Activated CD4-positive, alpha-beta T cell treated with anti-CD3 and anti-CD28 coated beads for 36 hours (primary cell): ENCODE measurements at regions not wholly inside any gene's neighbourhood (a gene's known extent, or its start where the extent isn't known, plus 50 kb on each side); places are given as distances from the start of the nearest gene placed in this dataset.

Source experiments
- ATAC-seq: fragments of 200-7000 bp; cut with Tn5 transposase; one replicate; pipeline ENCODE4 v1.10.0; 2021; ENCODE audit warnings: mild to moderate bottlenecking, moderate library complexity
- CTCF ChIA-PET: fragments of 350-600 bp; sonication (Branson Sonifier 250); formaldehyde crosslinking; loops from one replicate; lab custom pipeline; 2021; ENCODE audit warnings: antibody characterized with exemption; lab: Charles Lee
- POLR2A ChIA-PET: fragments of 350-600 bp; sonication (Branson Sonifier 250); formaldehyde crosslinking; loops from one replicate; lab custom pipeline; 2021; ENCODE audit warnings: antibody characterized with exemption, inconsistent platforms; lab: Charles Lee
- DNase-seq: peaks from one replicate; pipeline ENCODE4 v3.0.0-alpha.2; 2020
- H3K27ac Mint-ChIP-seq: one replicate; pipeline ENCODE4 v1.8.0; 2021; ENCODE audit warnings: mixed read lengths
- H3K27me3 Mint-ChIP-seq: one replicate; pipeline ENCODE4 v1.8.0; 2021; ENCODE audit warnings: mixed read lengths
- H3K36me3 Mint-ChIP-seq: one replicate; pipeline ENCODE4 v1.8.0; 2021; ENCODE audit warnings: low read depth, mixed read lengths
- H3K4me1 Mint-ChIP-seq: one replicate; pipeline ENCODE4 v1.8.0; 2021; ENCODE audit warnings: mixed read lengths
- H3K4me3 Mint-ChIP-seq: one replicate; pipeline ENCODE4 v1.8.0; 2021; ENCODE audit warnings: mild to moderate bottlenecking, moderate library complexity, mixed read lengths
- H3K9me3 Mint-ChIP-seq: one replicate; pipeline ENCODE4 v1.8.0; 2021; ENCODE audit warnings: low read depth, mixed read lengths
- intact Hi-C, 2 experiments: fragments of 100-400 bp; cut with DNase I in 1 of 2; cut with micrococcal nuclease in 1 of 2; formaldehyde crosslinking; loops; one replicate each; pipeline versions ENCODE4 v1.14.2 to v1.15.1; 2022 to 2024; cut with DNase I, micrococcal nuclease

DNA sequence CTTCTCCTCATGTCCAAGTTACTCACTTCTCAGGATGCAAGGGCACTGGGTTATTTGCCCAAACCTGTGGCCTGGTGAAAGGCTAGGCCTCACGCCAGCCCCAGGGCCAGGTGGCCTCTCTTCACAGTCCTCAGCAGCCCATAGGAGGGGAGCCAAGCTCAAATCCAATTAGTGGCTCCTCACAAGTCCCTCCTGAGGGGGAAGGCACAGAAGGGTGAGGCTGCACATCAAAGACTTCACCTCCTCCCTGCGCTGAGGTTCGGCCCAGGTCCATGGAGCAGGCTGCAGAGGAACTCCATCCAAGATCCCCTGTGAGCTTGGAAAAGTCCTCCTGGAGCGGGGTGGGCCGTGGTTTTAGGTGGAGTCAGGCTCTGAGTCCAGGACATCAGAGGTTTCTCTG lies 320.0 kb downstream of the FOXL1 start:
- Mint-ChIP-seq H3K36me3 (no peaks in the 10 kb centered on the region), H3K4me1 (no peaks in the 10 kb centered on the region), H3K27ac (no peak overlapping the region), H3K9me3 (no peaks in the 10 kb centered on the region), H3K4me3 (no peak overlapping the region), H3K27me3 (peaks cover 5% of the 10 kb centered on the region)
- POLR2A ChIA-PET: interaction anchor here (0.7 kb wide), 1 partner anchor 89 kb away, joined by 3 read pairs; no protein-coding TSS in a partner anchor
- intact Hi-C loops: no loop called here
- CTCF ChIA-PET: no interaction called here
- DNase-seq: no peak
- ATAC-seq: no peak

- no peaks in the 10 kb centered on the region for H3K36me3 Mint-ChIP-seq
- H3K4me1 Mint-ChIP-seq: no peaks in the 10 kb centered on the region
- H3K4me3 Mint-ChIP-seq: no peak overlapping the region
- no peaks in the 10 kb centered on the region for H3K9me3 Mint-ChIP-seq
- peaks cover 6% of the 10 kb centered on the region for H3K27me3 Mint-ChIP-seq
- DNase-seq (no peak), ATAC-seq (no peak)
- ChIA-PET POLR2A (no interaction called here), CTCF (no interaction called here)
- intact Hi-C loops: no loop called here
- no peak overlapping the region for H3K27ac Mint-ChIP-seq
Measured at GRCh38 chr16:86899151-86899550, 320.8 kb downstream of the FOXL1 start.

DNA sequence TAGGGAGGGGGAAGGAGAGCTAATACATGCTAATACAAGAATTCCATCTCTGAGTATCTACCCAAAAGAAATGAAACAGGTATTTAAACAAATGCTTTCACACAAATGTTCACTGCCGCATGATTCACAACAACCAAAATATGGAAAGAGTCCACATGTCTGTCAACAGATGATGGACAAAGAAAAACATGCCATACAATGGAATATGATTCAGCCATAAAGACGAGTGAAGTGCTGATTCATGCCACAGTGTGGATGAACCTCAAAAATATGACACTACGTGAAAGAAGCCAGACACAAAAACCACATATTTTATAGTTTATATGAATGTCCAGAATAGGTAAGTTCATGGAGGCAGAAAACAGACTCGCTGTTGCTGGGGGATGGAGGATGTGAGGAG lies 321.4 kb downstream of the FOXL1 start:
- H3K4me3 Mint-ChIP-seq: no peak overlapping the region
- no peak for DNase-seq
- ATAC-seq: no peak
- no peaks in the 10 kb centered on the region for H3K4me1 Mint-ChIP-seq
- no peaks in the 10 kb centered on the region for H3K36me3 Mint-ChIP-seq
- CTCF ChIA-PET: no interaction called here
- no peak overlapping the region for H3K27ac Mint-ChIP-seq
- POLR2A ChIA-PET: no interaction called here
- H3K27me3 Mint-ChIP-seq: peaks cover 7% of the 10 kb centered on the region
- no peaks in the 10 kb centered on the region for H3K9me3 Mint-ChIP-seq
- intact Hi-C loops: no loop called here

DNA sequence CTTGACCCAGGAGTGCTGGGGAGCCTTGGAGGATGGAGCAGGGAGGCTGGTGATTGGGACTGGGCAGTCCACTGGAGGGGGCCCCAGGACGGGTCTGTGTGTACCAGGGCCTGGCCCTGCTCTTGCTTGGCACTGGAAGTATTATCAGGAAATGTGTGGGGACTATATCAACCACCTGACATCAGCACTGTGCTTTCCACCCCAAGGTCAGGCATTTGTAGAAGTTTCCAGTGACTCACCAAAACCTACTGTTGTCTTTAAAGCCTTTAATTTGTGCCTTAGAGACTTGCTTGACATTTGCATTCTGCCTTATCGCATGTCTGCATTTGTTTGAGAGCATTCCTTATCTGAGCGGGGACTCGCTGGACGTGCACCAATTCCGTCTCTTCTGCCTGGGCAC lies 323.1 kb downstream of the FOXL1 start:
- ATAC-seq (no peak), DNase-seq (no peak)
- CTCF ChIA-PET: no interaction called here
- POLR2A ChIA-PET: no interaction called here
- H3K27me3 Mint-ChIP-seq: peaks cover 9% of the 10 kb centered on the region
- intact Hi-C loops: no loop called here
- no peaks in the 10 kb centered on the region for H3K36me3 Mint-ChIP-seq
- H3K4me1 Mint-ChIP-seq: no peaks in the 10 kb centered on the region
- H3K4me3 Mint-ChIP-seq: no peak overlapping the region
- no peak overlapping the region for H3K27ac Mint-ChIP-seq
- H3K9me3 Mint-ChIP-seq: no peaks in the 10 kb centered on the region

DNA sequence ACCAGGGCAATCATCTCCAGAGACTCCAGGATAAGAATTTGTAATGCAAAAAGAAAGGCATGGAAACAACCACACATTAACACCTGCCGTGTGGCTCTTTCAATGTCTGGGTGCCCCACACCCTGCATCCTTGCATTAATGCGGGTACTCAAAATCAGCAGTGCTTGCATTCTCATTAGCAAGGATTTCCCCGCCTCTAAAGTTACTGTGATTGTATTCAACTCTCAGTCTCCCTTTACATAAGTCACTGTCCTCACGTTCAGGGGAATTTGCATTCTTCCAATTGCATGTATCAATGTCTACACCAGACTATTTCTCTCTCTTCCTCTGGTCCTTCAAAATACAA lies 324.3 kb downstream of the FOXL1 start:
- DNase-seq (no peak), ATAC-seq (no peak)
- Mint-ChIP-seq H3K36me3 (no peaks in the 10 kb centered on the region), H3K27me3 (peaks cover 12% of the 10 kb centered on the region), H3K9me3 (no peaks in the 10 kb centered on the region), H3K4me3 (no peak overlapping the region), H3K4me1 (no peaks in the 10 kb centered on the region), H3K27ac (no peak overlapping the region)
- CTCF ChIA-PET: no interaction called here
- intact Hi-C loops: no loop called here
- POLR2A ChIA-PET: no interaction called here

DNA sequence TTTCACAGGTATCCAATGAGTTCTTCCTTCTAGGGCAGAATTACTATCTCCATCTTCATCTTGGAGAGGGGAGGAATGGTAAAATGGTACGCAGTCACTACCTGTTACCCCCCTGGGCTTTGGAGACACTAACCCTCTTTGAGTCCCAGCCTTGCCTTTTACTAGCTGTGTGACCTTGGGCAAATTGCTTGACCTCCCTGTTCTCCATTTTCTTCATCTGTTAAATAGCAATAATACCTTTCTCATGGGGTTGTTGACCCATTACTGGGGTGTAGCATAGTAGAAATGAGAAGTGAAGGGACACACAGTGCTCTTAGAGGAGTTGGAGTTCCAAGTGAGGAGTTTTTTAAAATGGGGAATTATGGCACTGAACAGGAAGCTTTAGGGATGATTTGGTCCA lies 324.7 kb downstream of the FOXL1 start:
- ChIA-PET POLR2A (no interaction called here), CTCF (no interaction called here)
- Mint-ChIP-seq H3K9me3 (no peaks in the 10 kb centered on the region), H3K4me3 (no peak overlapping the region), H3K27me3 (peaks cover 12% of the 10 kb centered on the region), H3K27ac (no peak overlapping the region), H3K4me1 (no peaks in the 10 kb centered on the region), H3K36me3 (no peaks in the 10 kb centered on the region)
- ATAC-seq (no peak), DNase-seq (no peak)
- intact Hi-C loops: no loop called here

GRCh38 chr16:86905302-86905701 lies 327.0 kb downstream of the FOXL1 start:
- Mint-ChIP-seq H3K4me3 (no peak overlapping the region), H3K9me3 (no peaks in the 10 kb centered on the region), H3K27ac (no peak overlapping the region), H3K36me3 (no peaks in the 10 kb centered on the region), H3K4me1 (no peaks in the 10 kb centered on the region), H3K27me3 (peaks cover 12% of the 10 kb centered on the region)
- intact Hi-C loops: no loop called here
- DNase-seq (no peak), ATAC-seq (no peak)
- ChIA-PET POLR2A (no interaction called here), CTCF (interaction anchor here (0.6 kb wide), 1 partner anchor 344 kb away, joined by 3 read pairs; no protein-coding TSS in a partner anchor)

DNA sequence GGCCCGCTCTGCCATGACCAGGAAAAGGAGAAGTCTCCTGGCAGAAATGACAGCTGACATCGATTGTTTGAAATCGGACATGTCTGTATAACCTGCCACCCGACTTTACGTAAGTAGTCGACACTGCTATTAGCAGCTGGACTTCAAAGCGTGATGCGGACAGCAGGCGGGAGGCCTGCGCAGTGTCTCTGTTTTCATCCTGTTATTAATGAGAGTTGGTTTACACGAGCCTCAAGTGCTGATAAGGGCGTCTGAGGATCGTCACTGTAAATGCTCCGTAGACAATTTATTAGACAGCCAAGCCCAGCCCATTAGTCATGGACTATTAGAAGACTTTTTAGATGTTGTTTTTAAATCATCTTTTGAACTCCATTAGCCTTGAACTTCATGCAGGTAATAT lies 328.3 kb downstream of the FOXL1 start:
- H3K4me1 Mint-ChIP-seq: no peaks in the 10 kb centered on the region
- POLR2A ChIA-PET: no interaction called here
- no peaks in the 10 kb centered on the region for H3K9me3 Mint-ChIP-seq
- no peak overlapping the region for H3K4me3 Mint-ChIP-seq
- no peaks in the 10 kb centered on the region for H3K36me3 Mint-ChIP-seq
- CTCF ChIA-PET: interaction anchor here (0.9 kb wide), 1 partner anchor 16 kb away, joined by 3 read pairs; no protein-coding TSS in a partner anchor
- H3K27ac Mint-ChIP-seq: no peak overlapping the region
- H3K27me3 Mint-ChIP-seq: peaks cover 12% of the 10 kb centered on the region
- DNase-seq: no peak
- intact Hi-C loops: no loop called here
- no peak for ATAC-seq

GRCh38 chr16:86909359-86910160 lies 331.2 kb downstream of the FOXL1 start:
- ATAC-seq (no peak), DNase-seq (no peak)
- peaks cover 8% of the 10 kb centered on the region for H3K27me3 Mint-ChIP-seq
- intact Hi-C loops: no loop called here
- ChIA-PET POLR2A (no interaction called here), CTCF (no interaction called here)
- no peak overlapping the region for H3K4me3 Mint-ChIP-seq
- no peak overlapping the region for H3K27ac Mint-ChIP-seq
- H3K36me3 Mint-ChIP-seq: no peaks in the 10 kb centered on the region
- H3K9me3 Mint-ChIP-seq: no peaks in the 10 kb centered on the region
- H3K4me1 Mint-ChIP-seq: no peaks in the 10 kb centered on the region

DNA sequence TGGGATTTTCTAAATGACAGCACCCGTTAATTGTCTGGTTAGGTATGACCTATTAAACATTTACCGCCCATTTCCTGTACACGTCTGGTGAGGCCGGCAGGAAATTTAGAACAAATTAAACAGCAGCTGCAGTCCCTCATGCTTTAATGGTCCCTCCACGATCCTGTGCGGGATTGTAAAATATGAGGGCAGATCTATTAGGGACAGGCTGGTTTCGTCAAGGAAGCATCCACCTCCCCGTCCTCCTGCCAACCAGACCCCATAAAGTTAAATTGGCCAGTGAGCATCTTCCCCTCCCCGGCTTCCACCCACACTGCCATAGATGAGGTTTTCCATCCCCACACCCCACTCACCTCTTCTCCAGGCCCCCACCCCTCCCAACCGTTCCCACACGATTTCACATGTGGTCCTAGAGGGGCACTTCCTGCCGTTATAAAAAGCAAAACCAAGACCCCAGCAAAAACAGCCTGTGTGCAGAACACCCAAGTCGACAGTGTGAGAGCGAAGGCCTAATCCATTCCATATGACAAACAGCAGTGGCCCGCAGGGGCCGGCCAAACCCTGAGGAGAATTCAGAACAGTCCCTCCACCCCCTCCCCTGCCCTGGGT lies 331.9 kb downstream of the FOXL1 start:
- H3K36me3 Mint-ChIP-seq: no peaks in the 10 kb centered on the region
- ATAC-seq: no peak
- CTCF ChIA-PET: no interaction called here

GRCh38 chr16:86911437-86911958 lies 333.1 kb downstream of the FOXL1 start:
- ChIA-PET CTCF (no interaction called here), POLR2A (no interaction called here)
- Mint-ChIP-seq H3K36me3 (no peaks in the 10 kb centered on the region), H3K27ac (no peak overlapping the region), H3K4me3 (no peak overlapping the region), H3K27me3 (peaks cover 7% of the 10 kb centered on the region), H3K9me3 (no peaks in the 10 kb centered on the region), H3K4me1 (no peaks in the 10 kb centered on the region)
- ATAC-seq: no peak
- intact Hi-C loops: no loop called here
- no peak for DNase-seq

More for the DNA sequence above, 331.9 kb downstream of the FOXL1 start:
- H3K4me3 Mint-ChIP-seq: no peak overlapping the region
- H3K4me1 Mint-ChIP-seq: no peaks in the 10 kb centered on the region
- no peak for DNase-seq
- no peak overlapping the region for H3K27ac Mint-ChIP-seq
- peaks cover 7% of the 10 kb centered on the region for H3K27me3 Mint-ChIP-seq
- POLR2A ChIA-PET: no interaction called here
- H3K9me3 Mint-ChIP-seq: no peaks in the 10 kb centered on the region
- intact Hi-C loops: no loop called here

GRCh38 chr16:86913886-86914285 lies 335.5 kb downstream of the FOXL1 start:
- no peak overlapping the region for H3K27ac Mint-ChIP-seq
- peaks cover 4% of the 10 kb centered on the region for H3K27me3 Mint-ChIP-seq
- intact Hi-C loops: no loop called here

More at GRCh38 chr16:86913886-86914285, 335.5 kb downstream of the FOXL1 start:
- Mint-ChIP-seq H3K9me3 (no peaks in the 10 kb centered on the region), H3K4me1 (no peaks in the 10 kb centered on the region), H3K4me3 (no peak overlapping the region), H3K36me3 (no peaks in the 10 kb centered on the region)
- ATAC-seq (no peak), DNase-seq (no peak)
- ChIA-PET POLR2A (no interaction called here), CTCF (interaction anchor here (0.5 to 0.6 kb wide), 2 partner anchors 80 to 1739 kb away, joined by 3 read pairs; no protein-coding TSS in a partner anchor)
